IPS-NIHi7 (cell line): ENCODE measurements at regions not wholly inside any gene's neighbourhood (a gene's known extent, or its start where the extent isn't known, plus 50 kb on each side); places are given as distances from the start of the nearest gene placed in this dataset.
"Not testable (repeated sequence)": the region's sequence is repeated elsewhere in the genome, so short reads cannot be mapped to it uniquely, and the experiment has no call there.

Experiments
- DNase-seq: peaks from one replicate; pipeline ENCODE4 v3.0.0; 2012; ENCODE audit warnings: mixed read lengths; ENCODE audit errors: extremely low spot score

- no peak for DNase-seq
Measured at GRCh38 chr10:65126288-65126687, 1605.1 kb downstream of the REEP3 start.

- no peak for DNase-seq
Measured at GRCh38 chr10:65128277-65128676, 1607.1 kb downstream of the REEP3 start.

DNA sequence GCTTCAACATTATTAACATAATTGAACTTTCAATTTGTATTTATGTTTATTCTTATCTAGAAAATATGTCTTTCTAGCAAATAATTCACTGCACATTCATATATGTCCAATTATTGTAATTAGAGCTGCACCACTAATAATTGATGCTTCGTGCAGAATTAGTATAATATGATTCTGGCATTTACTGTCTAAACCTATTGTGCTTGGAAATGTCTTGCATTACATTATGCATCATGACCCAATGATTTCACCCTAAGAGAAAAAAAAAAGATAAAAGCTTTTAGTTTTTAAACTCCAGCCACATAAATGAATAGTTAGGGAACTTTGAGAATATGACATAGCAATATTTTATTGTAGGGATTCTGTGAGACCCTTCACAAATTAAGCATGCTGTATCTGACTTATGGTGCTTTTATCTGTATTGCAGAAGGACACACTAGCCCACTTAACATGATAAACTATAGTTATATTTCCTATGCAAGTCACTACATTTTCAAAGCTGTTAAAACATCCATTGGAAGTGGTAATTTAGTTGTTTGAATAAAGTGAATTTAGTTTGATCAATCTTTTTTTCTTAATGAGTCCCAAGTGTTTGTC is 1609.1 kb downstream of the REEP3 start:
- DNase-seq: no peak

DNA sequence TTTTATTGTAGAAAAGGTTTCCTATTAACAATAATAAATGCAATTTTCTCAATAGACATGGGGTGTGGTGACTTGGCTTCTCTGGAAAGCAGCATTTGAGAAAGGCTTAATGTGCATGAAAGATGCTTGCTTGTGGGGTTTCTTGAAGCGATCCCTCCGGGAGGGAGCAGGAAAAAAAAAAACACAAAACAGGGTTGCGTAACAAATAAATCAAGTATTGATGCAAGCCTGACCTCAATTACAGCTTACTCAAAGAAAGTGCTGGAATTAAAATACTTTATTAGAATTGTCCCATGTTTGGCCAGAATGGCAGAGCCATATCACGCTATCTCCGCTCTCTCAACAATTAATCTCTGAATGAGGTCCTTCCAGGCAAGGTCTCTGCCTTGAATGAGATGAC is 1612.5 kb downstream of the REEP3 start:
- DNase-seq: no peak

DNA sequence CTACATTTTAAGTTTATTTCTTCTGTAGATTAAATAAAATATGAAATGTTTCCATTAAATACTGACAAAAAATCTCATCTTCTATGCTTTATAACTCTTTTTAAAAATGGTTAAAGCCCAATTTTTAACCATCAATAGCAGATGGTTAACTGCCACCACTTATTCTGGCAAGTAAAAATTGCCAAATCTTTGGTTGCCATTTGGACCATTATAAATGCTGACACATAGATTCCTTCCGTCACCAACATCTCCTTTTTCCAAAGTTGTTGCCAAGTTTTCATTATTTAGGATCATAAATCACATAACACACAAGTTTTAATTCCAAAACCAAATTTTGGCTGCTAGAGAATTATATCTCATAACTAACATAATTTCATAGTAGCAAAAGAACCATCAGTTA is 1614.3 kb downstream of the REEP3 start:
- no peak for DNase-seq

- no peak for DNase-seq
Measured at GRCh38 chr10:65142641-65143435, 1621.6 kb downstream of the REEP3 start.

DNA sequence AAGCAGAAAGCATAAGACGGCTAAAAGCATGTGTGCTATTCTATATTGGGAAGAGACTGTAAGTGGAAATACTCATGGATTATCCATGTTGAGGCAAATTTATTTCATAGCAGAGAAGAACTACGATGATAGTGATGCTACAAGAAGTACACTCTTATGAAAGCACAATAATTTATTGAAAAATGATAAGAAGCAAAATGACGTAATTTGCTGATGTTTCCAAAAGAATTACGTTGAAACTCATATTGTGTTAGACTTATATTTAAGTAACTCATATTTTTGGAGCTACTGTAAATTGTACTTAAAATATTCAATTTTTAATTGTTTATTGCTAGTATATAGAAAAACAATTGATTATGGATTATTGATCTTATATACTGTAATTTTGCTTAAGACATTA is 1622.5 kb downstream of the REEP3 start:
- no peak for DNase-seq

- no peak for DNase-seq
Measured at GRCh38 chr10:65149878-65150277, 1628.7 kb downstream of the REEP3 start.

- no peak for DNase-seq
Measured at GRCh38 chr10:65166272-65166671, 1645.1 kb downstream of the REEP3 start.

DNA sequence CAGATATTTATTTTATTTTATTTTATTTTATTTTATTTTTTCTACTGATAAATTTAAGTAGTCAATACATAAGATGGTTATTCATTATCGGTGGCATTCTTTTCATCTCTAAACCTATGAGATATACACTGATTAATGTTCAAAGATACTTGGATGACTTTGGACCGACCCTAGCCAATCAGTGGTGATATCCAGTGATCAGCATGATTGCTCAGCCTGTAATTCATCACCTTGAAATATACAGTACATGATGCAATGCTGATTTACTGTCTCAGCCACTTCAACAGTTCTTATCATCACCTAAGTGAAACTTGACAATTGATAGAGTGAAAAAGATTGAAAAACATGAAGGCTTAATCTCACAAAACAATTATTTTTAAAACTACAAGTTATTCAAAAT is 1651.0 kb downstream of the REEP3 start:
- DNase-seq: no peak

GRCh38 chr10:65176994-65177393 is 1655.8 kb downstream of the REEP3 start:
- no peak for DNase-seq

- DNase-seq: no peak
Measured at GRCh38 chr10:65183236-65183635, 1662.0 kb downstream of the REEP3 start.

DNA sequence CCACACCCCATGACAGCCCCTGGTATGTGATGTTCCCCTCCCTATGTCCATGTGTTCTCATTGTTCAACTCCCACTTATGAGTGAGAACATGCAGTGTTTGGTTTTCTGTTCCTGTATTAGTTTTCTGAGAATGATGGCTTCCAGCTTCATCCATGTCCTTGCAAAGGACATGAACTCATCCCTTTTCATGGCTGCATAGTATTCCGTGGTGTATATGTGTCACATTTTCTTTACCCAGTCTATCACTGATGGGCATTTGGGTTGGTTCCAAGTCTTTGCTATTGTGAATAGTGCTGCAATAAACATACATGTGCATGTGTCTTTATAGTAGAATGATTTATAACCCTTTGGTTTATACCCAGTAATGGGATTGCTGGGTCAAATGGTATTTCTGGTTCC is 1665.5 kb downstream of the REEP3 start:
- DNase-seq: not testable (repeated sequence)

GRCh38 chr10:65194126-65194525 is 1672.9 kb downstream of the REEP3 start:
- no peak for DNase-seq

GRCh38 chr10:65194555-65194954 is 1673.4 kb downstream of the REEP3 start:
- DNase-seq: no peak

DNA sequence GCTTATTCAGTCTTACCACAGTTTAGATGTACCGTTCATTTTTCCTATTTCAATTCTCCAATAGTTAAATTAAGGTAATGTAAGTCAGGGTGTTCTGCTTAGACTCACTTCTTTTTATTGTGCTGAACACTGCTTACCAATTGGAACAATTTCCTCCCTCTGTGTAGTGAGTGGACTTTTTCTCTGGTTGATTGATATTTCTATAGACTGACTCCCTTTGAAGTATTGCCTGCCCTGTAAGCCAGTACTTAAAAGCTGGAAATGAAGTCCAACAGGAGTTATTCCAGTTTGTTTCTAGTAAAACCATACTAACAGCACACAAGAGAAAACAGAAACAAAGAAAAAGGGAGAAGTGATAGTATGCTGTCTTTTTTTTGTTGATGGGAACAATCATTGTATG is 1674.9 kb downstream of the REEP3 start:
- no peak for DNase-seq

- no peak for DNase-seq
Measured at GRCh38 chr10:65197935-65198334, 1676.7 kb downstream of the REEP3 start.

- DNase-seq: no peak
Measured at GRCh38 chr10:65201491-65201890, 1680.3 kb downstream of the REEP3 start.

GRCh38 chr10:65204999-65205398 is 1683.8 kb downstream of the REEP3 start:
- DNase-seq: no peak

DNA sequence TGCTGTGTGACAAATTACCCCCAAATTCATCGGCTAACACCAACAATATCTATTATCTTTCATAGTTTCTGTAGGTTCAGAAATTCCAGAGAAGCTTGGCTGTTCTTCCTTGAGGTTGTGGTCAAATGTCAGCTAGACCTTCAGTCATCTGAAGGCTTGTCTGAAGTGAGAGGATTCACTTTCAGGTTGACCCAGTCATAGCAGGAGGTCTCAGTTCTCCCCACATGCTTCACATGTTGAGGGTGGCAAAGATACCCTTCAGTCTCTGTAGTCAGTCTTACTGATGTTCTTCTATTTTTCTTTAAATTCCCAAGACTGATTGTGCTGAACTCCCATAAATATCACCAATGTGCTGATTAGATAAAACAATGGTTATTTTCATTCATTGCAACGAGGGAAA is 1692.0 kb downstream of the REEP3 start:
- DNase-seq: no peak

DNA sequence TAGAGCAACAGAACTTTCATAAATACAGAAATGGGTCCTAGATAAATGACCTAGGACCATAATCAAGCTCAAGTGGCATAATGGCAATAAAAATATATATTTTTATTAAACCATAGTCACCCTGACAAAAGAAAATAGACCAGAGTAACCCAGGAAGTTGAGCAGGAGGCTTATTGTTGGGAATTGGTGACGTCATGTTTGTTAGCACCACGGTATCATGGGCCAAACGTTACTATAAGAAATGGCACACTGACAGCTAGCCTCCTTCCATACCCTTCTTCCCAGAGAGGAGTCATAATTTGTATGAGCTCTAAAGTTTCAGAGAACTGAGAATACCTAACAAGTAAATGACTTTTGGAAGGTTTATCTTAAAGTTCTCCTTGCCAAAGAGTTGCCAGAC is 1698.2 kb downstream of the REEP3 start:
- no peak for DNase-seq

GRCh38 chr10:65231148-65231547 is 1694.7 kb upstream of the LRRTM3 start:
- DNase-seq: no peak

DNA sequence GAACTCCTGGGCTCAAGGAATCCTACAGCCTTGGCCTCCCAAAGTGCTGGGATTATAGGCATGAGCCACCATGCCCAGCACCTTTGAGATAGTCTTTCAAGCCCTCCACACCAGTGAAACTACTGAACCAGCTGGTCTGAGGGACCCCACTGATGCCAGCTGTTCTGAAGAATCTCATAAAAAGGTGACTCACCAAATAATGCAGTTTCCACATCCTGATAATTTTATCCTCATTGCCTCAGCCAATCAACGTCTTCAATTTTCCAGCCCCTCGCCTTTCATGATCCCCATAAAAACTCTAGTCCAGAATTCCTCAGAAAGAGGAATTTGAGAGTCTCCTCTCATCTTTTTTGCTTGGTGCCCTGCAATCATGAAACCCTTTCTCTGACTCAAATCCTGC is 1691.6 kb upstream of the LRRTM3 start:
- no peak for DNase-seq

DNA sequence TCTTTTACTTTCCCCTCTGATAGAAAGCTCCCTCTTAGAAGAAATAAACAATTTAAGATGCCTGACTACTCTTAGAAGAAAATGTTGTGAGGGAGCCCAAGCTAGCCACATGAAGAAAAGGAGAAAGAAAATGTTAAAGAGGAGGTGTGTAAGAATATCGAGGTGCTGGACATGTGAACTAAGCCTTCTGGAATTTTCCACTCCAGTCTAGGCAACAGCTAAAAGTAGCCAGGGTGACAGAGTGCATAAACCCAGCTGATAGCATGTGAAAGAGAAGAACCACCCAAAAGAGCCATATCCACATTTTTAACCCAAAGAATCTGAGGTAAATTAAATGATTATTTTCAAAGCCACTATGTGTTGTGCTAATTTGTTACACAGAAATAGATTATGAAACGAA is 1690.6 kb upstream of the LRRTM3 start:
- no peak for DNase-seq
